ENCODE measurements at regions not wholly inside any gene's neighbourhood (a gene's known extent, or its start where the extent isn't known, plus 50 kb on each side); places are given as distances from the start of the nearest gene placed in this dataset.

- TF ChIP-seq SIN3A (IDR thresholded peaks at IDR 0.05; ENCODE audit: borderline replicate concordance, low read depth, low read length) (no peak), PBX3 (IDR thresholded peaks at IDR 0.05) (no peak), MXI1 (IDR thresholded peaks at IDR 0.05; ENCODE audit: low read depth, low read length) (no peak), SMC3 (IDR thresholded peaks at IDR 0.05; ENCODE audit: low read depth, low read length) (no peak), TCF12 (IDR thresholded peaks at IDR 0.05) (no peak), RAD21 (IDR thresholded peaks at IDR 0.05; ENCODE audit: low read length) (no peak)
- no peaks in the 10 kb centered on the region for H3F3A ChIP-seq (replicated peaks; ENCODE audit: insufficient read depth)
- POLR2A ChIA-PET = no interaction called here
- no peak overlapping the region for H3K4me2 ChIP-seq
- no peak overlapping the region for H3K9ac ChIP-seq
- H3K9me3 ChIP-seq = no peaks in the 10 kb centered on the region
- CTCF ChIA-PET = interaction anchor here (1.1 kb wide), 1 partner anchor 66 kb away, joined by 3 read pairs; no protein-coding TSS in a partner anchor
- H3K27ac ChIP-seq (ENCODE audit: low read depth in 2 of 2, low read length in 1 of 2) = no peak overlapping the region
- WGBS (ENCODE audit: low lambda C conversion rate) = 18% methylated on average over 3 of the region's 3 CpGs
- DNase-seq = no peak
- H2AFZ ChIP-seq (ENCODE audit: low read depth) = no peak overlapping the region
- H4K20me1 ChIP-seq (ENCODE audit: insufficient read depth) = no peaks in the 10 kb centered on the region
- H3K9me2 ChIP-seq = no peaks in the 10 kb centered on the region
- H3K4me3 ChIP-seq (ENCODE audit: low read depth in 2 of 2, low read length in 1 of 2) = no peak overlapping the region
- no peaks in the 10 kb centered on the region; a peak in 1 of 4 replicates for H3K4me1 ChIP-seq (ENCODE audit: control insufficient read depth in 1 of 2, insufficient read depth in 2 of 2, low read depth in 1 of 2, low read length in 1 of 2)
- H3K27me3 ChIP-seq (ENCODE audit: insufficient read depth) = no peaks in the 10 kb centered on the region; the same call in 1 of the 2 replicates
- H3K36me3 ChIP-seq (replicated peaks in 1 of 2; ENCODE audit: control insufficient read depth in 1 of 2, insufficient read depth in 2 of 2, low read length in 1 of 2) = no peaks in the 10 kb centered on the region
- H3K79me2 ChIP-seq (ENCODE audit: insufficient read depth) = no peaks in the 10 kb centered on the region
These were observed 220.4 kb downstream of the CBLN1 start for GRCh38 chr16:49061137-49061714.

GRCh38 chr16:49060728-49061127 lies 220.9 kb downstream of the CBLN1 start:
- Histone ChIP-seq H3K27ac (ENCODE audit: low read depth in 2 of 2, low read length in 1 of 2) (no peak overlapping the region), H4K20me1 (ENCODE audit: insufficient read depth) (no peaks in the 10 kb centered on the region), H3K4me2 (no peak overlapping the region), H3K36me3 (replicated peaks in 1 of 2; ENCODE audit: control insufficient read depth in 1 of 2, insufficient read depth in 2 of 2, low read length in 1 of 2) (no peaks in the 10 kb centered on the region), H3K27me3 (ENCODE audit: insufficient read depth) (no peaks in the 10 kb centered on the region; the same call in 1 of the 2 replicates), H3K79me2 (ENCODE audit: insufficient read depth) (no peaks in the 10 kb centered on the region), H3K9me3 (no peaks in the 10 kb centered on the region), H3K4me3 (ENCODE audit: low read depth in 2 of 2, low read length in 1 of 2) (no peak overlapping the region), H3K4me1 (ENCODE audit: control insufficient read depth in 1 of 2, insufficient read depth in 2 of 2, low read depth in 1 of 2, low read length in 1 of 2) (no peaks in the 10 kb centered on the region; a peak in 1 of 4 replicates), H3F3A (replicated peaks; ENCODE audit: insufficient read depth) (no peaks in the 10 kb centered on the region), H3K9me2 (no peaks in the 10 kb centered on the region), H2AFZ (ENCODE audit: low read depth) (no peak overlapping the region), H3K9ac (no peak overlapping the region)
- DNase-seq = no peak
- CTCF ChIA-PET = interaction anchor here (1.1 to 1.4 kb wide), 2 partner anchors 17 to 65 kb away, joined by 3 read pairs; no protein-coding TSS in a partner anchor
- 3% methylated on average over 2 of the region's 2 CpGs for WGBS (ENCODE audit: low lambda C conversion rate)
- TF ChIP-seq ZBTB33 (IDR thresholded peaks at IDR 0.05; ENCODE audit: borderline replicate concordance, low read depth) (no peak), TAF1 (IDR thresholded peaks at IDR 0.05; ENCODE audit: borderline replicate concordance, low read depth, low read length) (no peak), RCOR1 (IDR thresholded peaks at IDR 0.05; ENCODE audit: low read length) (no peak), MEF2A (IDR thresholded peaks at IDR 0.05; ENCODE audit: borderline replicate concordance, low read depth) (no peak), MAX (IDR thresholded peaks at IDR 0.05; ENCODE audit: low read depth) (no peak), SIN3A (IDR thresholded peaks at IDR 0.05; ENCODE audit: borderline replicate concordance, low read depth, low read length) (no peak), PBX3 (IDR thresholded peaks at IDR 0.05) (no peak), NFIC (IDR thresholded peaks at IDR 0.05; ENCODE audit: borderline replicate concordance) (no peak), FOXM1 (IDR thresholded peaks at IDR 0.05; ENCODE audit: low read depth) (no peak), JUND (IDR thresholded peaks at IDR 0.05) (no peak)
- POLR2A ChIA-PET = no interaction called here
